ENCODE measurements at regions not wholly inside any gene's neighbourhood (a gene's known extent, or its start where the extent isn't known, plus 50 kb on each side); places are given as distances from the start of the nearest gene placed in this dataset.

DNA sequence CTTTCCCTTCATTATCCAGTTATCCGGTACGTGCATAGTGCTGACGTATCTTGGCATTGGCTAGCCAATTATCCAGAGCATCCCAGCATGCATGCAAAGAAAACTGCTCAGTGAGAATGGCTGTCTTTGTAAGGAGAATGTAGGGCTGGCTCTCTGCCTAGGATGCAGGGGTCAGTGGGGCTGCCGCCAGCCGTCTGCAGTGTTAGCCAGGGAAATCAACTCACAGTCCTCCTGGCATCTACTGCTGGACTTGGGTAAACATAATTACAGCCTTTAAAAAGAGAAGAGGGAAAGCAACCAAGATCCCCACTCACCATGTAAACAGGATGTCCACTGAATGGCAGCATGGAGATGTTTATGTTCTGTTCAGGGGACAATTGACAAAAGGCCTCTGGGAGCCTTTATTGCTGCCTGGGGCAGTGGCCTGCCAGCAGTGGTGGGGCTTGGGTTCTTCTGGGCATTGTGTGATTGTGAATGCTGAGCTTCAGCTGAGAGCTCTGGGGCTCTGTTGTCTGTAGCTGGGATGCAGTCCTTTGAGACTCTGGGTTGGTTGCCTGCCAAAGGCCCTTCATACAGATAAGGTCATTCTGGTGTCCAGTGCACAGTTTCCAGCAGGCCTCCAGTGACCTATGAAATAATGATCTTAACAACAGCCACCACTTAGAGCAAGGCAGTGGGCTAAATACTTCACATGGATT, 121.8 kb downstream of the TBC1D30 start:
- ChIA-PET CTCF (ENCODE audit: low intra/inter-chr PET ratio, low total read pairs) (no interaction called here), POLR2A (no interaction called here)
- Histone ChIP-seq H3K36me3 (replicated peaks in 1 of 2; ENCODE audit: control insufficient read depth in 1 of 2, insufficient read depth in 2 of 2, low read length in 2 of 2) (no peaks in the 10 kb centered on the region), H3K9ac (ENCODE audit: insufficient read depth, low read depth, low read length) (no peak overlapping the region), H3K4me3 (replicated peaks in 1 of 3; ENCODE audit: insufficient read depth in 1 of 3, low read depth in 2 of 3, low read length in 3 of 3) (no peak overlapping the region), H2AFZ (ENCODE audit: low read length) (no peak overlapping the region), H4K20me1 (ENCODE audit: insufficient read depth, low read length) (no peaks in the 10 kb centered on the region), H3K4me1 (ENCODE audit: insufficient read depth, low read length) (no peaks in the 10 kb centered on the region), H3K9me3 (ENCODE audit: low read length) (no peaks in the 10 kb centered on the region), H3K4me2 (ENCODE audit: low read depth, low read length) (no peak overlapping the region), H3K27ac (ENCODE audit: extremely low read length, insufficient read depth, low read length) (no peak overlapping the region), H3K27me3 (ENCODE audit: control insufficient read depth in 1 of 2, insufficient read depth in 2 of 2, low read length in 2 of 2) (peaks cover 0 to 7% of the 10 kb centered on the region in 2 experiments; a peak in 1 of 5 replicates), H3K79me2 (ENCODE audit: insufficient read depth, low read length) (no peaks in the 10 kb centered on the region)
- 29% methylated on average over 5 of the region's 5 CpGs for WGBS (ENCODE audit: low lambda C conversion rate)
- in situ Hi-C loops (cut with HindIII; ENCODE audit: extremely low pct_ligation_motif_present, low pct_unique_long_range_greater_than_20kb) (no loop called here), intact Hi-C loops (cut with micrococcal nuclease; ENCODE audit: unreplicated experiment) (no loop called here)
- no TSS peak for BruUV-seq (replicated peaks)
- FAIRE-seq (no peak), ATAC-seq (no peak), DNase-seq (ENCODE audit: low spot score) (no peak)
- TF ChIP-seq TEAD2 (CRISPR knock-in tag; IDR thresholded peaks at IDR 0.05), result no peak
- no peak for TF ChIP-seq ZSCAN22 (CRISPR knock-in tag; IDR thresholded peaks at IDR 0.05)
- TF ChIP-seq HMG20B (CRISPR knock-in tag; conservative IDR thresholded peaks at IDR 0.05), result no peak
- no peak for TF ChIP-seq IKZF1 (IDR thresholded peaks at IDR 0.05)
- TF ChIP-seq, protein P1, sequence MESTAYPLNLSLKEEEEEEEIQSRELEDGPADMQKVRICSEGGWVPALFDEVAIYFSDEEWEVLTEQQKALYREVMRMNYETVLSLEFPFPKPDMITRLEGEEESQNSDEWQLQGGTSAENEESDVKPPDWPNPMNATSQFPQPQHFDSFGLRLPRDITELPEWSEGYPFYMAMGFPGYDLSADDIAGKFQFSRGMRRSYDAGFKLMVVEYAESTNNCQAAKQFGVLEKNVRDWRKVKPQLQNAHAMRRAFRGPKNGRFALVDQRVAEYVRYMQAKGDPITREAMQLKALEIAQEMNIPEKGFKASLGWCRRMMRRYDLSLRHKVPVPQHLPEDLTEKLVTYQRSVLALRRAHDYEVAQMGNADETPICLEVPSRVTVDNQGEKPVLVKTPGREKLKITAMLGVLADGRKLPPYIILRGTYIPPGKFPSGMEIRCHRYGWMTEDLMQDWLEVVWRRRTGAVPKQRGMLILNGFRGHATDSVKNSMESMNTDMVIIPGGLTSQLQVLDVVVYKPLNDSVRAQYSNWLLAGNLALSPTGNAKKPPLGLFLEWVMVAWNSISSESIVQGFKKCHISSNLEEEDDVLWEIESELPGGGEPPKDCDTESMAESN (CRISPR knock-in tag; conservative IDR thresholded peaks at IDR 0.05), result no peak
- TF ChIP-seq NFAT5 (CRISPR knock-in tag; IDR thresholded peaks at IDR 0.05), result no peak
- no peak for TF ChIP-seq ZNF674 (CRISPR knock-in tag; IDR thresholded peaks at IDR 0.05; ENCODE audit: low read depth)
- TF ChIP-seq ZNF264 (CRISPR knock-in tag; IDR thresholded peaks at IDR 0.05), result no peak
- no peak for TF ChIP-seq ZNF10 (CRISPR knock-in tag; IDR thresholded peaks at IDR 0.05; ENCODE audit: borderline replicate concordance, low read depth)
- no peak for TF ChIP-seq NFKB2 (CRISPR knock-in tag; IDR thresholded peaks at IDR 0.05; ENCODE audit: borderline replicate concordance)
- TF ChIP-seq GABPB1 (CRISPR knock-in tag; IDR thresholded peaks at IDR 0.05), result no peak
- TF ChIP-seq, protein P2, sequence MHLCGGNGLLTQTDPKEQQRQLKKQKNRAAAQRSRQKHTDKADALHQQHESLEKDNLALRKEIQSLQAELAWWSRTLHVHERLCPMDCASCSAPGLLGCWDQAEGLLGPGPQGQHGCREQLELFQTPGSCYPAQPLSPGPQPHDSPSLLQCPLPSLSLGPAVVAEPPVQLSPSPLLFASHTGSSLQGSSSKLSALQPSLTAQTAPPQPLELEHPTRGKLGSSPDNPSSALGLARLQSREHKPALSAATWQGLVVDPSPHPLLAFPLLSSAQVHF (CRISPR knock-in tag; IDR thresholded peaks at IDR 0.05), result no peak
- TF ChIP-seq ZNF720 (CRISPR knock-in tag; IDR thresholded peaks at IDR 0.05), result no peak
- TF ChIP-seq SMC3 (IDR thresholded peaks at IDR 0.05; ENCODE audit: low read length), result no peak
- no peak for TF ChIP-seq ZFP62 (CRISPR knock-in tag; IDR thresholded peaks at IDR 0.05)
- TF ChIP-seq, protein P3, sequence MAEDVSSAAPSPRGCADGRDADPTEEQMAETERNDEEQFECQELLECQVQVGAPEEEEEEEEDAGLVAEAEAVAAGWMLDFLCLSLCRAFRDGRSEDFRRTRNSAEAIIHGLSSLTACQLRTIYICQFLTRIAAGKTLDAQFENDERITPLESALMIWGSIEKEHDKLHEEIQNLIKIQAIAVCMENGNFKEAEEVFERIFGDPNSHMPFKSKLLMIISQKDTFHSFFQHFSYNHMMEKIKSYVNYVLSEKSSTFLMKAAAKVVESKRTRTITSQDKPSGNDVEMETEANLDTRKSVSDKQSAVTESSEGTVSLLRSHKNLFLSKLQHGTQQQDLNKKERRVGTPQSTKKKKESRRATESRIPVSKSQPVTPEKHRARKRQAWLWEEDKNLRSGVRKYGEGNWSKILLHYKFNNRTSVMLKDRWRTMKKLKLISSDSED (CRISPR knock-in tag; IDR thresholded peaks at IDR 0.05), result no peak
- TF ChIP-seq TOPORS (CRISPR knock-in tag; IDR thresholded peaks at IDR 0.05), result no peak
